ENCODE measurements at regions not wholly inside any gene's neighbourhood (a gene's known extent, or its start where the extent isn't known, plus 50 kb on each side); places are given as distances from the start of the nearest gene placed in this dataset.
A peak's percentile ranks its signal among the peaks of the same experiment; 100 is the strongest.

DNA sequence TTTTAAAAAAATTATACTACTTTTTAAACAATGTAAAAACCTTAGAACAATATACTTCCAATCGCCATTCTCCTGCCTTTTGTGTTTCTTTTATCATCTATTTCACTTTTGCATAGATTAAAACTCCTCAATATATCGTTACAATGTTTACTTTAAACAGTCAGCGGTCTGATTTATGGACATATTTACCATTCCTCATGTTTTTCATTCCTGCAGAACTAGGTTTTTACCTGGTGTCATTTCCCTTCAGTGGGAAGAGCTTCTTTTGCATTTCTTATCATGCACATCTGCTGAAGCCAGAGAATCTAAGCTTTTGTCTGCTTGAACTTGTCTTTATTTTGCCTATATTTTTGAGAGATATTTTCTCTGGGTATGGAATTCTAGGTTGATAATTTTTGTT lies 277.4 kb upstream of the PLXNA2 start:
- no peak for DNase-seq

GRCh38 chr1:208523007-208523406 lies 278.8 kb upstream of the PLXNA2 start:
- DNase-seq, result no peak

DNA sequence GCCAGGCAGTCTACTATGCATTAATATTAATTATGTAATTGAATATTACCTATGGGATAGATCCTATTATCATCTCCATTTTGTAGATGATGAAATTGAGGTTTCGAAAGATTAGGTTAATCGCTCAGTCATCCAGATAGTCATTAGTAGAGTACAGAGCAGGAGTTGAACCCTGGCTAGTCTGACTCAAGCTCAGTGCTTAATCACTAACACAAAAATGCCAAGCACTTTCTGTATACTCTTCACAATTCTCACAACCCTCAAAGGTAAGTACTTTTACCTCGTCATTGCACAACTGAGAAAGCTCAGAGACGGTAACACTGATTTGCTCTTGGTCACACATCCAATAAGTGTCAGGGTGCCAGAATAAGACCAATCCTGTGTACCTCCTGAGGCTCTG lies 280.2 kb upstream of the PLXNA2 start:
- no peak for DNase-seq

- DNase-seq, result no peak
Measured at GRCh38 chr1:208524925-208525324, 280.7 kb upstream of the PLXNA2 start.

- DNase-seq, result no peak
Measured at GRCh38 chr1:208525417-208525816, 281.2 kb upstream of the PLXNA2 start.

- no peak for DNase-seq
Measured at GRCh38 chr1:208526613-208527125, 282.5 kb upstream of the PLXNA2 start.

DNA sequence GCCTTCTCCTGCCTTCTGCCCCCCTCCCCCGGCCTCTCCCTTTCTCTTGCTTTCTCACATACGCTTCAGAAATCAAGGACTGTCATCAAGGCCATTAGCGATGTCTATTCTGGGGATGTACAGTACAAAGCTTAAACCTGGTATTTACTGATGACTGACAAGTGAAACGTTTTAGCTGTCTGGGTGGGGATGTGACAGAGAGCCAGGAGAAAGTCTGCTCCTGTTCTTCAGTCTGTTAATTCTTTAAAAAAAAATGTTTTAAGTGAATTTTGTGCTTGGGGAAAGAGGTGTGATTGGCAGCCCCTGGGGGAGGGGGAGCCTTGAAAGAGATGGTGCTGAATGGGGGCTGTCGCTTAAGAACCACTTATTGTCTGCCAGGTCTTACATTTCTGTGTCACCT lies 283.0 kb upstream of the PLXNA2 start:
- no peak for DNase-seq

GRCh38 chr1:208528578-208529240 lies 284.5 kb upstream of the PLXNA2 start:
- DNase-seq, result no peak

DNA sequence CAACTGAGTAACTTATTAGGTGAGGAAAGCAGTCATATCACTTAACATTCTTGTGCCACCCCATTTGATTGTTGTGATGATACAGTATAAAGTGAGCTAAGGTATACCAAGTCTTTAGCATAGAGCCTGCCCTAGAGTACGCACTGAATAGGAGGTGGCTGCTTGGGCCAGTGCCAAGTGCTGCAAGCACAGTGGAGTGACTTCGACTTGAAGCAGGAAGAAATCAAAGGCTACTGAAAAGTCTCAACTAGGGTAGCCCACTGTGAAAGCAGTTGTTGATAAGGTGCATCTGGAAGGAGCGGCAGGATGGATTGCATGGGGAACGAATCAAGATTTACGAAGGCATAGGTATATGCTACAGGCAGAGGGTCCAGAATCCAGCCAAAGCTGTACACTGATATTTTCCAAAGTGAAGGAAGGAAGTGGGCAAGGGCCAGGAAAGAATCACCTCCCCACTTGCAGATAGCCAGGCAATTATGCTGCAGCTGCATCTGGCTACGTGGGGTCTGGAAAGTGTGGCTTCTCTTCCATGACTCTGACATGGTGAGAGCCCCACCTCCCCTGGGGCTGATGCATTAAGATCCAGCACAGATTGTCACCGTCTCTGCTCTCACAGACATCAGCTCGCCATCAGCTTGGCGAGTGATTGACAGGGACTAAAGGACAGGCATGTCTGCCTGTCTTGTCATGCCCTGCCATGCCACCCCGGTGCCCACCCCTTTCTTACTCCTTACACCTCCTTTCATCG lies 287.0 kb upstream of the PLXNA2 start:
- no peak for DNase-seq

DNA sequence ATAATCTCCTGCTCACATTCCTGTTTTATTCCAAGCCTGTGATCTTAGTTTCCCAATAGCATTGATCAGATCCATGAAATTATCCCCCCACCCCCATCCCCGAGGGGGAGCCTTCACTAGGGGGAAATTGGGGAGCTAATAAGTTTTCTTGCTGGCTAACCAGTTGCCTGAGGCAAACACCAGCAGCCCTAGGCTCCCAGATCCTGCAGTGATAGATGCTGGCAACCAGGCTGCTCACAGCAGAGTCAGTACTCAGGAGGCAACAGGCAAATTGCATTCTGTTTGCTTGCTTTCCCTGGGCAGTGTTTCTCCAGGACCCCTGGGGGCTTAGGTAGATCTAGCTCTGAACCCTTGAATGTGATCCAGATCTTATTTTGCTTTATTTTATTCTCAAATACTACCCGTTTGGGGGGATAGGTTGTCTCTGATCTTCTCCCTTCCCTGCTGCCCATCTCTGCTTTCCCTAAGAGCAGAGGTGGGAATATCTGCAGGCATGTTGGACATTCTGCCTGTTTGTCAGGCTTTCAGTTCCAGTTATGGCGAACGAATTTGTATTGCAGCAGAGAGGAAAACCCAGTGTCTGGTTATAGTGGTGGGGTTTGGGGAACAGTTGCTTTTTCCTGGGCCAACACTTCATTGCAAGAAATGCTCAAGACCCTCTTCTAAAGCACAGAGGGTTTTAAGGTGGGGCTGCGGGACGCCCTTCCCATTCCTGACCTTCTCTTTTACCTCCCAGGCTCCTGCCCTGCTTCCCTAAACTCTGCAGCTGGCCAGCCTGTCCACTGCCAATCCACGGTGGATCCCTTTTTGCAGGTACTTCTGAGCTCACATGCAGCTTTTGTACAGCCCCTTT lies 289.8 kb upstream of the PLXNA2 start:
- DNase-seq, result no peak

DNA sequence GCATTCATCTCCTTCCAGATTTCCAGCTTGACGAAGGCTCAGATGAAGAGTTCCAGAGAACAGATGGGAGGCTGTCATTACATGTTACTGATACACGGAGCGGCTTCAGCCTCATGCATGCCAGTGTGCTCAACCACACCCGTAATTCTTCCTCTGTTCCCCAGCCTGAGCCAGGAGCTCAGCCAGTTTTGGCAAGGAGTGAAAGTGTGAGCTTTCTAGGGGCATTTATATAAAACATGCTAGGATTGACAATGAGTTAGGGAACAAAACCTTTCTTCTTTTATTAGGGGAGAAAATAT lies 290.4 kb upstream of the PLXNA2 start:
- peak; percentile 28 for DNase-seq

GRCh38 chr1:208534979-208535378 lies 290.8 kb upstream of the PLXNA2 start:
- DNase-seq, result no peak

DNA sequence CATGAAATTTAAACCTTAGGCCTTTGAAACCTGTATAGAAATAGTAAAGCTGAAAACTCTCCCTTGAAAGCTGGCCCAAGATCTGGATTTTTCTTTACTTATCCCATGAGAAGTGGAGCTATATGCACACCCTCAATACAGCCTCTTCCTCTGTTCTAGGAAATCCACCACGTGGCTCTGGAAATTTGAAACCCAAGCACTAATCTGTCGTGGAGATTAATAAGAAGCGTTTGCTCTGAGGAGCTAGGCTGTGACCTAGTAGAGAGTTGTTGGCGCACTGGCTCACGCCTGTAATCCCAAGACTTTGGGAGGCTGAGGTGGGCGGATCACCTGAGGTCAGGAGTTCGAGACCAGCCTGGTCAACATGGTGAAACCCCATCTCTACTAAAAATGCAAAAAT lies 291.3 kb upstream of the PLXNA2 start:
- no peak for DNase-seq

DNA sequence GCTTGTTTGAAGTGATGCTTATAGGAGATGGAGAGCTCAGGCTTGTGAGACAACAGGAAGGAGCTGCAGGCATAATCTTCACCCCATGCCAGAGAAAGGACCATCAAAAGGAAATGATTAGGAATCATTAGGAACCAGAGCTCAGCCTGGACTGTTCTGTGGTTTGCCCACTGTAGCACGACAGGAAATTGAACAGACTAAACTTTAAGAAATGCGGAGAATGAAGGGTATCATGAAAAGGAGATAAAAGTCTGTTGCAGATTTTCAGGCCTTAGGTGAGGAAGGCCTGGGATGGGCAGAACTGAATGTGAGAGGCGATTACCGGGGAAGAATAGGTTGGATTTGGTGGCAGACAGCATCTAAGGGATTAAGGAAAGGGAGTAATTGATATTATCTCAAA lies 292.0 kb upstream of the PLXNA2 start:
- DNase-seq, result no peak

DNA sequence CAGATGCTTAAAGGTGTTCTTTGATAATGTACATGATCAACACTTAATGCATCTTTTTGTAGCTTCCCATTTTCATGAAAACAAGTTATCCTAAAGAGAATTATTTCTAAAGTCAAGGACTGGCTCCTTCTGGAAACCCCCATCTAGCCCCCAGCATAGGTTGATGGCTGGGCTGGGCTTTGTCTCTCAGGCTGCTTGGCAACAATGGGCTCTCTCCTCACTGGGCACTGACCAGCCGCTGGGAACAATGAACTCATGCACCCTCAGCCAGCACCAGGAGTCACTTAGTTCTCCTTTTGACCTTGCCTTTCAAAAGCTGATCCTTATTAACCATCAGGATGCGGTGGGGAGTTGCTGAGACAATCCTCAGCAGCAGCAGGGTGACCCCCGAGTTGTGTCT lies 293.0 kb upstream of the PLXNA2 start:
- no peak for DNase-seq

- DNase-seq, result no peak
Measured at GRCh38 chr1:208538078-208538477, 293.9 kb upstream of the PLXNA2 start.

GRCh38 chr1:208538587-208538986 lies 294.4 kb upstream of the PLXNA2 start:
- no peak for DNase-seq

GRCh38 chr1:208540724-208541123 lies 296.5 kb upstream of the PLXNA2 start:
- no peak for DNase-seq

DNA sequence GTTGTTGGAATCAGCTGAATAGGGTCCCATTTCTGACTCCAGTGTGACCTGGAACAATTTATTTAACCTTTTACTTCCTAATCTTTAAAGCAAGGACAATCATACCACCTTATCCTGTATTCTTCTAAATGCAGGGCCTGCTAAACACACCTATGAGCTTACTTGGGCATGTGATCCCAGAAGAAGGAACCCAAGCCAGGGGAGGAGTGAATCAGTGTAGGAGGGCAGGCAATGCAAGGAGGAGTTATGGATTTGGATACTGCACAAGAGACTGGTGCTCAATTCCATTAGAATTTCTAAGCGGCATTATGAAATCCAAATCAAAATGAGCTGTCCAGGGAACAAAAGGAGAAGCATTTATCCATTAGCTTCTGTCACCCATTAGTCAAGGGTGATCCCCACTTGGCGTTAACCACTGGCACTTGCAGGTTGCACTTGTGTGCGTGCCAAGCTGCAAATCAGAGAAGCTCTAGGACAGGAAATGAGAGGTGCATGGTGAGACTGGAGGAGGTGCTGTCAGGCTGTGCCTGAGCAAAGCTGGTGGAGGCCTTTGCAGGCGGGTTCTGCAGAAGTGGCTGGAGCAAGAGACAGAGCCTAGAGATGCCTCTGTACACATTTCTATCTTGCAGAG lies 297.2 kb upstream of the PLXNA2 start:
- DNase-seq, result no peak

DNA sequence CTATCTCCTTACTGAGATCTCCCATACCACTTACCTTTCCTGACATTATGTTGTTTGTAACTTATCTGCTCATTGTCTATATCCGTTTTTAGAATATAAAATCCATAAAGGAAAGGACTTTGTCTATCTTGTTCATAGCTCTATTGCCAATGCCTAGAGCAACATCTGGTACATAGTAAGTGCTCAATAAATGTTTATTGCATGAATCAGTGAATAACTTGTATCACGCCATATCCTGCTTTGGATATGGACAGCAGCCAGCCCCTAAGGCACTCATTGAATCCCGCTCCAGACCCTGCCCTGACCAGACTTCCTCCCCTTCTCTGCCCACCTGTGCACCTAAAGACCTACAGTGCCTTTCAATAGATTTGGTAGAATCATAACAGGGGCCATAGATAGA lies 298.1 kb upstream of the PLXNA2 start:
- DNase-seq, result no peak

DNA sequence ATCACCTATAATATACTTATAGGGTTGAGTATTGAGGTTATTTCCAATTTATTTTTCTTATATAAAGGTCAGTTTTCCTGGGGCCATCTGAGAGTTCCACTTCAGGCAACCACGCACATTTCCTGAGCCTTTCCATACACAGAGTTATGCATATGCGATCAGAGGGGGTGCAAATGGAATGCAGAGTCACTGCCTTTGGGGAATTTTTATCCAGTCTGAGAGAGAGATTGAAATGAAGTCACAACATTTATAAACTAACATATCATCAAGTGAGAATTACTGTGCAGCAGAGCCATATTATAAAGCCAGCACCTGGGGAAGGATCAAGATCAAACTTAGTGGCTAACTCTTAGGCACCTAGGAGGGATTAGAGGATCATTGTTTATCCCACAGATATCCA lies 299.9 kb upstream of the PLXNA2 start:
- DNase-seq, result no peak

GRCh38 chr1:208544794-208545193 lies 300.6 kb upstream of the PLXNA2 start:
- DNase-seq, result no peak

DNA sequence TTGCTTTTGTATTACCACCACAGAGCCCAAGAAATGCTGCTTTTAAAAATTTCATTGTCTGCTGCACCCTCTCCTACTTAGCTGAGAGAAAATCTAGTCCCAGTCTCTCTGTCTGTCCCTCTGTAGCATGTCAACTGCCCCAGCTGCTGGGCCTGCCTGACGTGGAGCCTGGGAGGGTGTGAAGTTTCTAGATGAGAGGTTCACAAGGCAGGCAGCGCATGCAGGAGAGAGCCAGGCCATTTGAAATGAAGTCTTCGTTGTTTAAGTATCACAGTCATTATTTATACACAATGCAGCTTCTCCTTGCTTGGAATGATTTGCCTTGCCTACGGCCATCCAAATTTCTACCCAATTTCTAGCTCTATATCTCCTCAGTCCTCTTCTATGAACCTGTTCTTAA lies 306.8 kb upstream of the PLXNA2 start:
- no peak for DNase-seq

All from right hindlimb (tissue), 1 donor.